ENCODE measurements at regions not wholly inside any gene's neighbourhood (a gene's known extent, or its start where the extent isn't known, plus 50 kb on each side); places are given as distances from the start of the nearest gene placed in this dataset.

- Histone ChIP-seq H3K9me3 (no peaks in the 10 kb centered on the region), H3K36me3 (ENCODE audit: low read depth) (no peaks in the 10 kb centered on the region), H3K4me1 (ENCODE audit: low read depth) (no peaks in the 10 kb centered on the region), H3K4me3 (no peak overlapping the region)
- intact Hi-C loops (cut with DNase I, micrococcal nuclease) = no loop called here
- ATAC-seq (no peak), DNase-seq (no peak)
- TF ChIP-seq CTCF (IDR thresholded peaks at IDR 0.05) = no peak
Observed at GRCh38 chr13:72104656-72105180, 237.7 kb upstream of the DACH1 start.

GRCh38 chr13:72101768-72102400, 234.9 kb upstream of the DACH1 start:
- ATAC-seq = no peak
- H3K4me3 ChIP-seq = no peak overlapping the region
- TF ChIP-seq CTCF (IDR thresholded peaks at IDR 0.05) = no peak
- H3K36me3 ChIP-seq (ENCODE audit: low read depth) = no peaks in the 10 kb centered on the region
- H3K4me1 ChIP-seq (ENCODE audit: low read depth) = no peaks in the 10 kb centered on the region
- DNase-seq = no peak
- no peaks in the 10 kb centered on the region for H3K9me3 ChIP-seq
- intact Hi-C loops (cut with DNase I, micrococcal nuclease) = no loop called here

GRCh38 chr13:72100339-72100738, 233.3 kb upstream of the DACH1 start:
- ATAC-seq (no peak), DNase-seq (no peak)
- no peaks in the 10 kb centered on the region for H3K4me1 ChIP-seq (ENCODE audit: low read depth)
- intact Hi-C loops (cut with DNase I, micrococcal nuclease) = no loop called here
- no peak overlapping the region for H3K4me3 ChIP-seq
- H3K9me3 ChIP-seq = no peaks in the 10 kb centered on the region
- H3K36me3 ChIP-seq (ENCODE audit: low read depth) = no peaks in the 10 kb centered on the region
- TF ChIP-seq CTCF (IDR thresholded peaks at IDR 0.05) = no peak

GRCh38 chr13:72097568-72097967, 230.6 kb upstream of the DACH1 start:
- no peak for ATAC-seq
- H3K4me1 ChIP-seq (ENCODE audit: low read depth) = no peaks in the 10 kb centered on the region
- H3K36me3 ChIP-seq (ENCODE audit: low read depth) = no peaks in the 10 kb centered on the region
- intact Hi-C loops (cut with DNase I, micrococcal nuclease) = no loop called here
- no peak for TF ChIP-seq CTCF (IDR thresholded peaks at IDR 0.05)
- no peak overlapping the region for H3K4me3 ChIP-seq
- no peak for DNase-seq
- no peaks in the 10 kb centered on the region for H3K9me3 ChIP-seq

- no peak for ATAC-seq
- DNase-seq = no peak
- intact Hi-C loops (cut with DNase I, micrococcal nuclease) = no loop called here
- no peak for TF ChIP-seq CTCF (IDR thresholded peaks at IDR 0.05)
- Histone ChIP-seq H3K4me3 (no peak overlapping the region), H3K4me1 (ENCODE audit: low read depth) (no peaks in the 10 kb centered on the region), H3K36me3 (ENCODE audit: low read depth) (no peaks in the 10 kb centered on the region), H3K9me3 (no peaks in the 10 kb centered on the region)
Observed at GRCh38 chr13:72093262-72093661, 226.3 kb upstream of the DACH1 start.

- Histone ChIP-seq H3K4me1 (ENCODE audit: low read depth) (no peaks in the 10 kb centered on the region), H3K4me3 (no peak overlapping the region), H3K36me3 (ENCODE audit: low read depth) (no peaks in the 10 kb centered on the region), H3K9me3 (no peaks in the 10 kb centered on the region)
- intact Hi-C loops (cut with DNase I, micrococcal nuclease) = no loop called here
- no peak for TF ChIP-seq CTCF (IDR thresholded peaks at IDR 0.05)
- no peak for DNase-seq
- no peak for ATAC-seq
Observed at GRCh38 chr13:72074663-72075062, 207.7 kb upstream of the DACH1 start.

All from mucosa of descending colon (tissue), 3 donors.